Stomach (tissue), 8 donors: ENCODE measurements at regions not wholly inside any gene's neighbourhood (a gene's known extent, or its start where the extent isn't known, plus 50 kb on each side); places are given as distances from the start of the nearest gene placed in this dataset.
A peak's percentile ranks its signal among the peaks of the same experiment; 100 is the strongest.
"Not testable (repeated sequence)": the region's sequence is repeated elsewhere in the genome, so short reads cannot be mapped to it uniquely, and the experiment has no call there.

Source experiments
- DNase-seq, 2 donors: peaks; one replicate each; pipeline versions ENCODE4 v3.0.0 to v3.0.0-alpha.2; 2013 to 2019
- H3K27ac ChIP-seq, 5 donors: fragments of 200-600 bp in 4 of 5; sonication (generic) in 4 of 5; one replicate each; pipeline ENCODE4 v1.5.1; 2013 to 2019; ENCODE audit warnings: mild to moderate bottlenecking in 1 of 5, moderate library complexity in 1 of 5
- H3K27me3 ChIP-seq, 3 donors: fragments of 200-600 bp; sonication (generic); one replicate each; pipeline ENCODE4 v1.5.1; 2017 to 2019; ENCODE audit warnings: mixed run types in 1 of 3
- H3K36me3 ChIP-seq, 4 donors: fragments of 200-600 bp; sonication (generic); 1 replicate in 3 of 4; 2 replicates in 1 of 4; pipeline ENCODE4 v1.5.1; 2016 to 2019
- H3K4me1 ChIP-seq, 4 donors: fragments of 200-600 bp; sonication (generic); one replicate each; pipeline ENCODE4 v1.5.1; 2016 to 2019
- H3K4me3 ChIP-seq, 4 donors: fragments of 200-600 bp; sonication (generic) in 3 of 4; one replicate each; pipeline ENCODE4 v1.5.1; 2016 to 2019; ENCODE audit warnings: mild to moderate bottlenecking in 1 of 4
- H3K9me3 ChIP-seq, 4 donors: fragments of 200-600 bp; sonication (generic); one replicate each; pipeline ENCODE4 v1.5.1; 2016 to 2019
- WGBS, 5 donors: extraction: QIAGEN DNeasy Blood & Tissue Kit in 3 of 5; methylation state at CpG; one replicate each; pipeline versions ENCODE4 v1.1.5 to v1.1.7; 2013 to 2018; 5-methylcytosine and 5-hydroxymethylcytosine counted together
- intact Hi-C: fragments of 100-400 bp; cut with DNase I; formaldehyde crosslinking; loops from one replicate; pipeline ENCODE4 v1.15.1; 2023; ENCODE audit warnings: low total_unique reads
- donor health status: healthy with polysubstance abuse.
- donor health status: Bipolar disorder and iron deficiency.
- donor health status: healthy.

DNA sequence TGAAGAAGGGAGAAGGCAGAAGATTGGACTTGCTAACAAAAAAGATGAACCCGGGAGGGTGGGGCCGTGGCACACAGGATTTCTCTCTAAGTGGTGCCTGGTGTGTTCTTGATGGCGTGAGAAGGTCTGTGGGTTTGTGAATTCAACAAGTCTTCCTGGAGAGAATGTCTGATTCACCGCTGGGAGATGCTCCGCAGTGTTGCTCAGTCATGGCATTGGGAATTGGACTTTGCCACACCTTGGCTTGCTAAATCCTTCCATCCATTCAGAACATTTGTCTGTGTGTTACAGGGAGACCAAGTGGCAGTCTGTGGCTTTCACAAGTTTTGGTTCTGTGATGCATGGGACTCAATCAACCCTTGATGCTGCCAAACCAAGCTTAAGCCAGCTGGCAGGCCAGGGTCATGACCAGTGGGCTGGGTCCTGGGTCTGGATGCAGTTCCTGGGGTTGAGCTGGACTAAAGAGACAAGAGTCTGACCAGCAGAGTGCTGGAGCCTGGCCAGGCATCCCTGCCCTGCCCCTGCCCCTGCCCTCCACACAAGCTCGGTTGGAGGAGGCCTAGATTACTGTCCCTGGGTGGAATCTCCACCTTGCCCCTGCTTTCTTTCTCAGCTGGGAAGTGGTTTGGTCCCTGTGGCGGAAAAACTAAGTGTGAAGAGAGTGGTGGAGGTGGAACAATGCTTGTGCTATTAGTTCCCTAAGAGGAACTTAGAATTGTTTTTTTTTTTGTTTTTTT lies 3073.7 kb downstream of the RPIA start:
- DNase-seq, H3K36me3 ChIP-seq, H3K27ac ChIP-seq, H3K9me3 ChIP-seq, intact Hi-C loops, H3K4me1 ChIP-seq, H3K4me3 ChIP-seq, H3K27me3 ChIP-seq: not testable (repeated sequence)
- WGBS, 5 donors, result 72 to 86% (median 85%) methylated on average over 2 to 4 of the region's 7 CpGs

DNA sequence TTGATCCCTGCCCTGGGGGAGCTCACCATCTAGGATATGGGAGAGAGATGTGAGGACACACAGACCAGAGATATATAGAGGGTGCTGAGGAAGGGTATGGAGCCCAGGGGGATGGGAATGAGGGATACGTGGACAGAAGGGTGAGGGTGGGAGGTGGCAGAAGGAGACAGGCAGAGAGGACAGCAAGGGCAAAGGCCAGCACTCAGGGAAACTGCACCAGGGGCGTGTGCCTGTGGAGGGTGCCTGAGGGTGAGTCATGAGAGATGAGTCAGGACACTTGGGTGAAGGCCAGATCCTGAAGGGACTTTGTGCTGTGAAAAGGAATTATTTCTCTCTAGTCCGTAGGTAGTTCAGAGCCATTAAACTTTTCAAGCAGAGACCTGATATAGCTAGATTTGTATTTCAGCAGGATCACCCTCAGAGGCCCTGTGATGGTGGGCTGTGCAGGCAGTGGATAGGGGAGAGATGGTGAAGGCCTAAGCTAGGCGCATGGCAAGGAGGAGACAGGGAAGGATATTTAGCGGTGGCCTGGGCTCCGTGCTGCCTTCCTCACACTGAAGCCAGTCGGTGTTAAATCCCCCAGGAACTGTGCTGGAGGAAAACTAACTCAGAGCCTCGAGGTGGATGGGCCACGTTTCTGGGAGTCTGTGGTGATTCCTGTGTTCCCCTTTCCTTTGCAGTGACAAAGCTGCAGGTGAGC lies 3075.0 kb downstream of the RPIA start:
- 54 to 71% (median 60%) methylated on average over 5 to 9 of the region's 9 CpGs for whole genome bisulfite sequencing, 5 donors
- H3K27ac ChIP-seq, H3K9me3 ChIP-seq, intact Hi-C loops, H3K4me3 ChIP-seq, H3K4me1 ChIP-seq, H3K27me3 ChIP-seq, H3K36me3 ChIP-seq: not testable (repeated sequence)
- DNase-seq, result peak; percentile 26 to 64

DNA sequence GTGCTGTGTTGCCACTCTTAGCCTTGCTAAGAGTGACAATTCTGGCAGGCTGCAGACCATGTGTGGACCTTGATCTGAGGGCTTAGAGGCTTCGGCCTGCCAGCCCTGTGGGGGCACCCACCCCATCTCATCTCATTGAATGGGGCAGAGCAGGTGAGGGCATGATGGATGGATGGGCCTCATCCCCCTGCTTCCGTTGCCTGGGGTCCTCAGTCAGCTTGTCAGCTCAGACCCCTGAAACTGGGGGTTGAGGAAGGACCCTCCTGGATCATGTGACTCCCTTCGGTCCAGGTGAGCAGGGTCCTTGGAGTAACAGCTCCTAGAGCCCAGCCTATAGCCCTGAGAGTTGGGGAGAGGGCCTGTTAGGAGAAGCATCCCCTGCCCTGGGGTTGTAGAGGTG lies 3076.8 kb downstream of the RPIA start:
- H3K4me1 ChIP-seq, H3K27ac ChIP-seq, H3K9me3 ChIP-seq, DNase-seq, intact Hi-C loops, H3K27me3 ChIP-seq, H3K4me3 ChIP-seq, H3K36me3 ChIP-seq: not testable (repeated sequence)
- WGBS, 5 donors, result 80 to 87% (median 82%) methylated on average over 3 of the region's 3 CpGs

DNA sequence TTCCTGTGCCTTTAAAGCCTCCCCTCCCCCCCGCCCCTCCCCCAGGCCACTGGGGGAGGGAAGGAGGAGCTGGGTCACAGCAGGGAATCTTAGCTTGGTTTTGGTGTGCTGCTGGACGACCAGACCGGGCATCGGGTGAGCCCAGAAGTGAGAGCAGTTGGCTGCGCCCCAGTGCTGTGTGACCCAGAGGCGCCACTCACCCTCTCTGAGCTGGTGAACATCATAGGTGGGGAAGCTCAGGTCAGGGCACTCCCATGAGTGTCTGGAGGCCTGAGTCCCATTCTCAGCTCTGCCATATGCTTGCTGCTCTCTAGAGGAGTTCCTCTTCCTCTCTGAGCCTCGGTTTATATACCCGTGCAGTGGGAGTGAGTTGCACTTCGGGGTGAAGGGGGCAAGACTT lies 3077.5 kb downstream of the RPIA start:
- H3K27ac ChIP-seq, intact Hi-C loops, H3K9me3 ChIP-seq, H3K36me3 ChIP-seq, H3K4me3 ChIP-seq, DNase-seq, H3K27me3 ChIP-seq, H3K4me1 ChIP-seq: not testable (repeated sequence)
- 63 to 76% (median 67%) methylated on average over 3 to 9 of the region's 9 CpGs for WGBS, 5 donors

DNA sequence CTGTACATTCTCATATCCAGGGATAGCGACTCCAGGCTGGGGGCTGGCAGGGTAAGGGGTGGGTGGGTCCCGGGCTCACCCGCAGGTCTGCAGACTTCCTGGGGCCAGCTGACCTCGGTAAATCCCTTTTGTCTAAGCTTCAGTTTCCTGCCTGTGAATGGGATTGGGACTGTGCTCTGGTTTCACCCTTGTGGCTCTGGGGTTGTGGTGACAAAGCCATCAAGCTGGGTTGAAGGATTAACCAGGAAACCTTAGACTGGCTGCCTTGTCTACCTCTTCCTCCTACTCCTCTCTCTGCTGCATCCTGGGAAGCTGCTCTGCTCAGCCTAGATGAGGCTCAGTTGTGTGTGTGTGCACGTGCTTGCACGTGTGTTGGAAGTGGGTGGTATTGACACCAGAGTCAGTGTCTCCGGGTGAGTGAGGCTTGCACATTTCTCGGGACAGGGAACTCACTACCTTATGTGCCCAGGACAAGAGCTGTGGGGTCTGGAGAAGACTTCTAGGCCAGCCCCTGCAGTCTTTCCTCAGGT lies 3078.6 kb downstream of the RPIA start:
- H3K4me1 ChIP-seq, H3K36me3 ChIP-seq, H3K27ac ChIP-seq, H3K9me3 ChIP-seq, DNase-seq, intact Hi-C loops, H3K4me3 ChIP-seq, H3K27me3 ChIP-seq: not testable (repeated sequence)
- WGBS, 5 donors, result 38 to 57% (median 43%) methylated on average over 4 to 8 of the region's 8 CpGs

DNA sequence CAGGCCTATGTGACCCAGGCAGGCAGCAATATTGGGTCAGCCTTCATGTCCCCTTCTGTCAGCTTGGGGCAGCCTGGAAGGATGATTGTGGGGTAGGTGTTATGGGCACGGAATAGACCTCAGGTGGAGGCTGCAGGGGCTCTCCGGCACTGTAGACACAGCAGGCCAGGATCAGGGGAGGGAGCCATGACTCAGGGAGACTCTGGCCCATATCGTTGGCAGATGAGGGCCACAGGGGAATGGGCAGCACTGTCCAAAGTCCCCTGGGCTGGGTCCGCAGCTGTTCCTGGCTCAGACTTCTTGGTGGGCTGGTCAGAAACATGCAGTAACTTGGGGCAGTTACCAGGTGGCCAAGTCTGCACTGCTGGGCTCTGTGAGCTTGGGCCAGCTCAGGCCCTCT lies 3080.1 kb downstream of the RPIA start:
- 82 to 84% (median 83%) methylated on average over 4 of the region's 4 CpGs; no CpG with 5 or more reads in 2 of the 5 donors for WGBS, 5 donors
- H3K4me3 ChIP-seq, H3K27ac ChIP-seq, H3K27me3 ChIP-seq, DNase-seq, H3K36me3 ChIP-seq, H3K4me1 ChIP-seq, H3K9me3 ChIP-seq, intact Hi-C loops: not testable (repeated sequence)

DNA sequence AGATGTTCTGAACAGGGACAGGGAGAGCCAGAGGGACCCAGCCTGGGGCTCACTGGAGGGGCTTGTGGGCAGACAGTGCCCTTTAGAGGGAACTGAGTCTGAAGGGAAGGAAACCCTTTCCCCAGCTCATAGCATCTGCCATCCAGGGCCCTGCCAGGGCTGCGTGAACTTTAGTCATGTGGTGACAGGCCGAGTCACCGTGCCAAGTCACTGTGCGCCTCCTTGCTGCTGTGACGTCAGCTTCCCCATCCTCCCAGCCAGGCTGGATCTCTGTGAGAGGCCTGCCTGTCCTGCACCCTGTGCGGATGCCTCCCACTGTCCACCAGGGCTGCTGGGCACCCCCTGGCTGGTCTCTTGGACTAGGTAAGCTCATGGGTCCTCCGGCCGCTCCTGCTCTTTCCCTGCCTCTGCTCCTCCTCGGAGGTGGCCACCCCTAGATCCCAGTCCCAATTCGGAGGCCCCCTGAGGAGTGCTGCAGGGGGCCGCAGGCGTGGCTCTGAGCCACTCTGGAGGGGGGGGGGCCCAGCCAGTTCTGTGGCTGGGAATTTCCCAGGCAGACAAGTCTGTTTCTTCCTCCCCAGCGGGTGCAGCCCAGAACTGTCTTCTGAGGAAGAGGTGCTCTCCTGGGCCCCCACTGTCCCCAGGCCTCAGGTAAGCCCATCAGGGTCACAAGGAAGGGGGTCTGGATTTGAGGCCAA lies 3080.9 kb downstream of the RPIA start:
- H3K4me3 ChIP-seq, intact Hi-C loops, H3K9me3 ChIP-seq, H3K27ac ChIP-seq, DNase-seq, H3K36me3 ChIP-seq, H3K27me3 ChIP-seq, H3K4me1 ChIP-seq: not testable (repeated sequence)
- 69 to 83% (median 77%) methylated on average over 2 to 12 of the region's 13 CpGs; no CpG with 5 or more reads in 1 of the 5 donors for WGBS, 5 donors

DNA sequence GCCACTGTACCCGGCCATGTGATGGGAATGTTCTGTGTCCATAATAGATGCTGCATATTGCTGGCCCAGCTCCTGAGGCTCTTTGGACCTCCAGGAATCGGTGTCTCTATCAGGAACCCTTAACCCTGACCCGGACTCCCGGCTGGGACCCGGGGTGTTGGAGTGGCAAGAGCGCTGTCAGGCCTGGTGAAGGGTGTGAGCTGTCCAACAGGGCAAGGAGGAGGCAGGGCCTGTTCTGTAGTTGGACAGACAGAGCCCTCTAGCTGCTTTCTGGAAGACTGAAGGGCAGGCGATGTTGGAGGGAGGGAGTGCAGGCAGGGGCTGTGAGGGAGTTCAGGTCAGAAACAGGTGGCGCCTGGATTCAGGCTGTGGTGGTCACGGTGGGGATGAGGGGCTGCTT lies 3082.3 kb downstream of the RPIA start:
- H3K27me3 ChIP-seq, intact Hi-C loops, H3K36me3 ChIP-seq, DNase-seq, H3K27ac ChIP-seq, H3K9me3 ChIP-seq, H3K4me3 ChIP-seq, H3K4me1 ChIP-seq: not testable (repeated sequence)
- 58 to 75% (median 67%) methylated on average over 2 to 7 of the region's 9 CpGs; no CpG with 5 or more reads in 1 of the 5 donors for WGBS, 5 donors

DNA sequence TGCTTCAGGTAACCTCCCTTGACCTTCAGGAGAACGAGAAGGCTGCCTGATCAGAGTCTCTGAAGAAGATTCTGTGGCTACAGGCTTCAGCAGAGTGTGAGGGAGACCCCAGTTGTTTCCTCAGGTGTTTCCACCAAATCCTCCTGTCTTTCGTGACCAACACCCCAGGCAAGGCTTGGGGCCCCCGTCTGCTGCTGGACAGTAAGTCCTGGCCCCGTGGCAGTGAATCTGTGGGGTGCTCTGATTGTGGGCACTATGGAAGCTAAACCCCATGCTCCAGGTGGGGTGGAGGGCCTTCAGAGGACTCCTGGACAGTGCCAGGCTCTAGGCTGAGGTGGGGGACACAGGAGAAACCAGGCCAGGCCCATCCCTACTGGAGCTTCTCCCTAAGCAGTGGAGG lies 3083.7 kb downstream of the RPIA start:
- H3K27ac ChIP-seq, H3K9me3 ChIP-seq, H3K27me3 ChIP-seq, H3K36me3 ChIP-seq, DNase-seq, H3K4me3 ChIP-seq, intact Hi-C loops, H3K4me1 ChIP-seq: not testable (repeated sequence)
- WGBS, 5 donors, result 77 to 83% (median 80%) methylated on average over 2 to 4 of the region's 4 CpGs

DNA sequence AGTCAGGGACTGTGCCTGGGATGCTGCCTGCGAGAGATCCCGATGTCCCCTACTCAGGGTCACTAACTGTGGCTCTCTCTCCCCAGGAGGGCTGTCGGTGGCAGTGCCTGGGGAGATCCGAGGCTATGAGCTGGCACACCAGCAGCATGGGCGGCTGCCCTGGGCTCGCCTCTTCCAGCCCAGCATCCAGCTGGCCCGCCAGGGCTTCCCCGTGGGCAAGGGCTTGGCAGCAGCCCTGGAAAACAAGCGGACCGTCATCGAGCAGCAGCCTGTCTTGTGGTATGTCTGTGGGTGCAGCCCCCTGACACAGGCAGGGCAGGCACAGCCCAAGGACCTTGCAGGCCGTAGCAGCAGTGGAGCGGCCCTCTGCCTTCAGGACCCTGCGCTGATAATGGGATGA lies 3088.9 kb downstream of the RPIA start:
- H3K27ac ChIP-seq, H3K4me1 ChIP-seq, intact Hi-C loops, H3K9me3 ChIP-seq, H3K36me3 ChIP-seq, DNase-seq, H3K4me3 ChIP-seq: not testable (repeated sequence)
- peaks cover 0 to 16% (median 0%) of the 10 kb centered on the region in 3 donors for H3K27me3 ChIP-seq
- WGBS, 5 donors, result 76 to 95% (median 90%) methylated on average over 4 to 14 of the region's 14 CpGs

DNA sequence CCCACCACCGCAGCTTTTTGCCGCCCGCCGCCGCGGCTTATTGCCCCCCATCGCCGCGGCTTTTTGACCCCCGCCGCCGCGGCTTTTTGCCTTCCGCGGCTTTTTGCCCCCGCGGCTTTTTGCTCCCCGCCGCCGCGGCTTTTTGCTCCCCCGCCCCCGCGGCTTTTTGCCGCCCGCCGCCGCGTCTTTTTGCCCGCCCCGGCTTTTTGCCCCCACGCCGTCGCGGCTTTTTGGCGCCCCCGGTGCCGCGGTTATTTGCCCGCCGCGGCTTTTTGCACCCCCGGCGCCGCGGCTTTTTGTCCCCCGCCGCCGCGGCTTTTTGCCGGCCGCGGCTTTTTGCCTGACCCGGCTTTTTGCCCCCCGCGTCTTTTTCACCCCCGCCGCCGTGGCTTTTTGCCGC lies 3061.8 kb upstream of the TEKT4 start:
- H3K27ac ChIP-seq, H3K4me1 ChIP-seq, DNase-seq, H3K27me3 ChIP-seq, H3K9me3 ChIP-seq, intact Hi-C loops, H3K36me3 ChIP-seq: not testable (repeated sequence)
- H3K4me3 ChIP-seq, result peak overlapping the region; percentile 40 to 44 (median 41)
- 1 to 2% (median 1%) methylated on average over 20 to 26 of the region's 60 CpGs; no CpG with 5 or more reads in 1 of the 5 donors for WGBS, 5 donors
